LNCAP (cell line): ENCODE measurements at regions not wholly inside any gene's neighbourhood (a gene's known extent, or its start where the extent isn't known, plus 50 kb on each side); places are given as distances from the start of the nearest gene placed in this dataset.

Source experiments
- CTCF ChIP-seq: fragments of 450-650 bp; IDR thresholded peaks from 2 replicates; pipeline ENCODE4 v1.5.1; 2017; ENCODE audit warnings: mild to moderate bottlenecking

DNA sequence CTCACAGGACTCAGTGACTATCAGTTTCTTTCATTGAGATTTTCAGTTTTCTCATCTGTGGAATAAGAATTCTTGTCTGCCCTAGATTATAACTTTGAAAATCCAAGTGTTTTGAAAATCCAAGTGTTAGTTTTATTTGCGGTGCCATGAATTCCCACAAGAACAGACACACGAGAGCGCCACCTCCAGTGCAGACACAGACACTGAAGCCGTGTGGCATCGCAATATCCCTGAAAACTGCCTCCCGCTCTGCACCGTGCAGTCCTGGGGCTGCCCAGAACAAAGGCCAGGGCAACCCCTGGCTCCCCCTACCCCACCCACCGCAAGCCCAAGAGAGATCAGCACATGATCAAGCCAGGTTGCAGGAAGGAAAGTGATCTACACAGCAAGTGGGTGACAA, 229.5 kb upstream of the ASIC2 start:
- peak; percentile 13; the same call in 1 of the 2 replicates for TF ChIP-seq CTCF

DNA sequence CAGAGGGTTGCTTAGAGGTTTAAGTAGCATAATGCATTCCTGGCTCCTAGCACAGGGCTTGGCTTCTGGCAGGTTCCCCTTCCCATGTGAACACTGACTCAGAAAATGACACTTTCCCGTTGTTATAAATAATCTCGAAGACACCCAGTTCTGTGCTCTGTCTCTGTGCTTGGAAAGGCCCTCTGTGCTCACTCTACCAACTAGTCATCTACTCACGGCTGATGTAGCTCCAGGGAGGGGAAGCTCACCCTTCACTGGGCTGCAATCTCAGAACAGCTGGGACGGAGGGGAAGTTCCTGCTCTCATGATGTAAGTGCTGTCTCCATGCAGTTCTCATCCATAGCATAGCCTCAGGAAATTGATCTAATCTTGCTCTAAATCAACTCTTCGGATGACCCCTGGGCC, 230.5 kb upstream of the ASIC2 start:
- no peak for TF ChIP-seq CTCF

DNA sequence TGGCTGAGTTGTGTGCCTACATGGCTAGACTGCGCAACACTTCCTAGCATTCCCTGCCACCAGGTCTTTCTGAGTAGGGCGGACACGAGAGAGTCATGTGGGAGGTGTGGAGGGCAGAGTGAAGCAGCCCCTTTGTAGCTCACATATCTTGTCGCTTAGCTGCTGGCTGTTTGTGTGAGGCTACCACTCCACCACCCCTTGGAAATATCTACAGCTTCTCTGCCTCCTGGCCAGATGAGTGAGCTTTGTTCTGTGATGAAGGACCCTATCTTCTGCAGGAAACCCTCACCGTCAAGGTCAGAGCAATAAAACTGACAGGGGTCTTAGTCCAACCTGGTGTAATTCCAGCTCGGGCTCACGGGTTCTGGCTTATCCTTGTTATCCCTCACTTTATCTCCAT, 232.1 kb upstream of the ASIC2 start:
- no peak for TF ChIP-seq CTCF

GRCh38 chr17:33526717-33527116, 233.6 kb upstream of the ASIC2 start:
- TF ChIP-seq CTCF = no peak

- TF ChIP-seq CTCF = no peak
Observed at GRCh38 chr17:33527290-33527689, 234.2 kb upstream of the ASIC2 start.

GRCh38 chr17:33528846-33529245, 235.8 kb upstream of the ASIC2 start:
- no peak for TF ChIP-seq CTCF

DNA sequence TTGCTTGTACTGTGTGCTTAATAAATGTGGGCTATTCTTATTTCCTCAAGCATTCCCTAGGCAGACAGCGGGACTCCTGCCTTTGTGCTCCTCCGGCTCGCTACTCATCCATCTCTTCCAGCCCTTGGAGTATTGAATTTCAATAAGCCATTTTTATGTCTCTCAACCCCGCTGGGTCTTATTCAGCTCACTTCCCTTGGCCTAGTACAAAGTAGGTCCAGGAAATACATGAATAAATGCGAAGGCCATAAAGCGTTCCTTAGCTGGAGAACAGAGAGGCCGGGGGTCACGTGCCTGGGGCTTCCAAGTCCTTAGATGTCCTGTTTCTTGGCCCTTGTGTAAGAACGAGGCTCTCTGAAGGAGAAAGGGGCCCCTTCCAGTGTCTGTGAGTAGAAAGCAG, 236.7 kb upstream of the ASIC2 start:
- TF ChIP-seq CTCF = no peak

DNA sequence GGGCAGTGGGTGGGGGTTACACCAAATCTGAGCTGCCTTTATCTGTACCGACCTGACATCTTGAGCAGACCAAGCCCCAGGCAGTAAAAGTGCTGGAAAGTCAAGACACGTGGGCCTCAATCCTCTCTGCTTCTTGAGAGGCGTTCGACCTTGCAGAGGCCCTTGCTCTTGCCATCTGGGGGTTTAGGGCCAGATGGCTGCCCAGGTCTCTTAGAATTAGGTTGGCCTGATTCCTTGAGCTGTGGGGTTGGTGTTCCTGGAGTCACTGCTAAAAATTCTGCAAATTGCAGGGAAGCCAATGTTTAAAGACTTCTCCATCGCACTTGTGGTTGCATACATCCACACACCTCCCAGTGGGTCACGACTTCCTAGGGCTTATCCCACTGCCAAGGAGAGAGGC, 238.2 kb upstream of the ASIC2 start:
- TF ChIP-seq CTCF = no peak
